ENCODE measurements at regions not wholly inside any gene's neighbourhood (a gene's known extent, or its start where the extent isn't known, plus 50 kb on each side); places are given as distances from the start of the nearest gene placed in this dataset.

DNA sequence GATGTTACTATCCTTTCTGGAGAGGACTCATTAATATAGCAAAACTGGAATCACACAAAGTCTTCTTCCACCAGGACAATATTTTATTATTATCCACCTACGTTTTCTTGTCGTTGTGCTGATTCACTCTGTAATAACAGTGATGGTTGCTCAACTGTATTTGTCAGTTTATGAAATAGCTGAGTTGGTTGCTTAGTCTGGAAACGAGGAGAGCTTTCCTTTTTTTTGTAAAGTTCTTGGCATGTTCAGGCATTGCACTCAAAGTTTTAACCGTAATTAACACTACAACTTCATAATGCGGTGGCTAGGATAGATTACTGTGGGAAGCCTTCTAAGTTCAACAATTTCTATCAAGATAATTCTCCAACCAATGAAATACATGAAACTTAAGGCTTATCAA lies 131.2 kb downstream of the RAP2B start:
- no peak for TF ChIP-seq FOS (IDR thresholded peaks at IDR 0.05; ENCODE audit: borderline replicate concordance, insufficient read depth, low read length)
- TF ChIP-seq, protein P1, sequence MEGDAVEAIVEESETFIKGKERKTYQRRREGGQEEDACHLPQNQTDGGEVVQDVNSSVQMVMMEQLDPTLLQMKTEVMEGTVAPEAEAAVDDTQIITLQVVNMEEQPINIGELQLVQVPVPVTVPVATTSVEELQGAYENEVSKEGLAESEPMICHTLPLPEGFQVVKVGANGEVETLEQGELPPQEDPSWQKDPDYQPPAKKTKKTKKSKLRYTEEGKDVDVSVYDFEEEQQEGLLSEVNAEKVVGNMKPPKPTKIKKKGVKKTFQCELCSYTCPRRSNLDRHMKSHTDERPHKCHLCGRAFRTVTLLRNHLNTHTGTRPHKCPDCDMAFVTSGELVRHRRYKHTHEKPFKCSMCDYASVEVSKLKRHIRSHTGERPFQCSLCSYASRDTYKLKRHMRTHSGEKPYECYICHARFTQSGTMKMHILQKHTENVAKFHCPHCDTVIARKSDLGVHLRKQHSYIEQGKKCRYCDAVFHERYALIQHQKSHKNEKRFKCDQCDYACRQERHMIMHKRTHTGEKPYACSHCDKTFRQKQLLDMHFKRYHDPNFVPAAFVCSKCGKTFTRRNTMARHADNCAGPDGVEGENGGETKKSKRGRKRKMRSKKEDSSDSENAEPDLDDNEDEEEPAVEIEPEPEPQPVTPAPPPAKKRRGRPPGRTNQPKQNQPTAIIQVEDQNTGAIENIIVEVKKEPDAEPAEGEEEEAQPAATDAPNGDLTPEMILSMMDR (IDR thresholded peaks at IDR 0.05; ENCODE audit: extremely low read depth in 1 of 2, insufficient read depth in 1 of 2, low read depth in 1 of 2, low read length in 2 of 2): no peak
- TF ChIP-seq EZH2 (IDR thresholded peaks at IDR 0.05; ENCODE audit: borderline replicate concordance, low read depth, low read length, severe bottlenecking): no peak
- TF ChIP-seq POLR2AphosphoS5 (IDR thresholded peaks at IDR 0.05; ENCODE audit: insufficient read depth, low read depth, low read length): no peak
- no peak for TF ChIP-seq JUN (IDR thresholded peaks at IDR 0.05; ENCODE audit: borderline replicate concordance, insufficient read depth, insufficient read length, low read depth)
- no peak for TF ChIP-seq POLR2A (IDR thresholded peaks at IDR 0.05; ENCODE audit: low read depth, low read length)
